ENCODE measurements at regions not wholly inside any gene's neighbourhood (a gene's known extent, or its start where the extent isn't known, plus 50 kb on each side); places are given as distances from the start of the nearest gene placed in this dataset.

GRCh38 chr9:99621040-99621439, 200.6 kb upstream of the NR4A3 start:
- Histone ChIP-seq H2BK12ac (ENCODE audit: low read depth, low read length) (no peak overlapping the region), H3K9ac (replicated peaks in 1 of 4; ENCODE audit: extremely low read depth in 1 of 4, low read depth in 3 of 4, low read length in 3 of 4) (no peak overlapping the region), H2BK120ac (replicated peaks; ENCODE audit: low read depth, low read length) (no peak overlapping the region), H4K5ac (ENCODE audit: insufficient read length, low read depth, low read length) (no peak overlapping the region), H3K4me1 (replicated peaks in 1 of 4; ENCODE audit: control insufficient read depth in 3 of 4, insufficient read depth in 4 of 4, low read length in 3 of 4) (no peaks in the 10 kb centered on the region), H2AK5ac (ENCODE audit: low read depth, low read length) (no peak overlapping the region), H3K23me2 (ENCODE audit: low read depth, low read length) (no peaks in the 10 kb centered on the region), H3K4ac (replicated peaks; ENCODE audit: insufficient read length, low read depth, low read length) (no peak overlapping the region), H3K79me1 (ENCODE audit: low read depth, low read length) (no peaks in the 10 kb centered on the region), H4K8ac (ENCODE audit: extremely low read depth, insufficient read depth, low read length) (no peak overlapping the region), H2BK15ac (ENCODE audit: low read length) (no peak overlapping the region), H3K56ac (replicated peaks; ENCODE audit: insufficient read length, low read depth, low read length) (no peak overlapping the region), H3K4me3 (ENCODE audit: extremely low read depth in 1 of 4, insufficient read depth in 2 of 4, low read depth in 3 of 4, low read length in 4 of 4) (no peak overlapping the region), H2AFZ (ENCODE audit: low read length) (no peak overlapping the region), H3K79me2 (ENCODE audit: control insufficient read depth in 1 of 2, insufficient read depth in 2 of 2, low read length in 2 of 2) (no peaks in the 10 kb centered on the region), H2BK5ac (ENCODE audit: low read depth, low read length) (no peak overlapping the region), H3K27ac (ENCODE audit: low read depth, low read length) (no peak overlapping the region), H2BK20ac (ENCODE audit: low read length) (no peak overlapping the region), H3K23ac (ENCODE audit: insufficient read length) (no peak overlapping the region), H3K9me3 (ENCODE audit: insufficient read depth in 2 of 2, low read depth in 1 of 2, low read length in 1 of 2) (no peaks in the 10 kb centered on the region), H4K91ac (replicated peaks; ENCODE audit: insufficient read length, low read length) (no peak overlapping the region), H3K36me3 (ENCODE audit: control insufficient read depth in 2 of 4, insufficient read depth in 4 of 4, low read length in 3 of 4) (no peaks in the 10 kb centered on the region), H3K18ac (ENCODE audit: extremely low read depth, low read length) (no peak overlapping the region), H3K27me3 (replicated peaks in 1 of 4; ENCODE audit: control insufficient read depth in 3 of 4, extremely low read depth in 1 of 4, insufficient read depth in 3 of 4, low read length in 3 of 4) (no peaks in the 10 kb centered on the region), H4K20me1 (replicated peaks in 1 of 2; ENCODE audit: control insufficient read depth in 1 of 2, insufficient read depth in 2 of 2, low read length in 2 of 2) (no peaks in the 10 kb centered on the region), H3K4me2 (ENCODE audit: insufficient read depth in 1 of 2, low read depth in 2 of 2, low read length in 2 of 2) (no peak overlapping the region), H3K14ac (ENCODE audit: insufficient read length) (no peak overlapping the region)
- no peak for FAIRE-seq
- DNase-seq (ENCODE audit: low read depth in 1 of 2, low spot score in 2 of 2) = no peak
- ChIA-PET POLR2A (ENCODE audit: partially characterized antibody) (no interaction called here), CTCF (ENCODE audit: partially characterized antibody) (no interaction called here)
- WGBS, 2 experiments (ENCODE audit: extremely low coverage in 1 of 2, insufficient coverage in 1 of 2, insufficient read length in 1 of 2, insufficient replicate concordance in 2 of 2, low coverage in 1 of 2, low lambda C conversion rate in 2 of 2, missing lambda C conversion rate in 1 of 2) = 93% methylated on average over 1 of the region's 1 CpG; no CpG with 5 or more reads in 1 of the 2 experiments
- TF ChIP-seq SP4 (IDR thresholded peaks at IDR 0.05; ENCODE audit: low read length) = no peak
- TF ChIP-seq SP2 (IDR thresholded peaks at IDR 0.05; ENCODE audit: low read length) = no peak
- TF ChIP-seq CREB1 (IDR thresholded peaks at IDR 0.05) = no peak
- TF ChIP-seq CBX8 (IDR thresholded peaks at IDR 0.05; ENCODE audit: borderline replicate concordance, low read depth, low read length) = no peak
